ENCODE measurements at regions not wholly inside any gene's neighbourhood (a gene's known extent, or its start where the extent isn't known, plus 50 kb on each side); places are given as distances from the start of the nearest gene placed in this dataset.
"Not testable (repeated sequence)": the region's sequence is repeated elsewhere in the genome, so short reads cannot be mapped to it uniquely, and the experiment has no call there.

- peak; percentile 48 for DNase-seq (ENCODE audit: low spot score)
These were observed 151.6 kb upstream of the OR4E1 start for GRCh38 chr14:21825149-21825743.

GRCh38 chr14:21822109-21822508 is 148.5 kb upstream of the OR4E1 start:
- no peak for DNase-seq (ENCODE audit: low spot score)

- no peak for DNase-seq (ENCODE audit: low spot score)
These were observed 147.0 kb upstream of the OR4E1 start for GRCh38 chr14:21820631-21821030.

- not testable (repeated sequence) for DNase-seq (ENCODE audit: low spot score)
These were observed 146.3 kb upstream of the OR4E1 start for GRCh38 chr14:21819891-21820290.

- DNase-seq (ENCODE audit: low spot score), result not testable (repeated sequence)
These were observed 143.4 kb upstream of the OR4E1 start for GRCh38 chr14:21817010-21817409.

GRCh38 chr14:21807975-21808374 is 134.4 kb upstream of the OR4E1 start:
- no peak for DNase-seq (ENCODE audit: low spot score)

GRCh38 chr14:21804981-21805380 is 131.4 kb upstream of the OR4E1 start:
- DNase-seq (ENCODE audit: low spot score), result no peak

GRCh38 chr14:21802441-21802840 is 128.8 kb upstream of the OR4E1 start:
- DNase-seq (ENCODE audit: low spot score), result no peak

GRCh38 chr14:21796916-21797315 is 123.3 kb upstream of the OR4E1 start:
- DNase-seq (ENCODE audit: low spot score), result no peak

GRCh38 chr14:21795456-21795855 is 121.8 kb upstream of the OR4E1 start:
- peak; percentile 18 for DNase-seq (ENCODE audit: low spot score)

- no peak for DNase-seq (ENCODE audit: low spot score)
These were observed 118.1 kb upstream of the OR4E1 start for GRCh38 chr14:21791749-21792148.

GRCh38 chr14:21788687-21789086 is 115.1 kb upstream of the OR4E1 start:
- DNase-seq (ENCODE audit: low spot score), result not testable (repeated sequence)

GRCh38 chr14:21787242-21787641 is 113.6 kb upstream of the OR4E1 start:
- DNase-seq (ENCODE audit: low spot score), result not testable (repeated sequence)

- DNase-seq (ENCODE audit: low spot score), result no peak
These were observed 107.9 kb upstream of the OR4E1 start for GRCh38 chr14:21781543-21781942.

GRCh38 chr14:21780429-21781084 is 106.9 kb upstream of the OR4E1 start:
- DNase-seq (ENCODE audit: low spot score), result no peak

- no peak for DNase-seq (ENCODE audit: low spot score)
These were observed 98.1 kb upstream of the OR4E1 start for GRCh38 chr14:21771671-21772070.

- DNase-seq (ENCODE audit: low spot score), result no peak
These were observed 95.2 kb upstream of the OR4E1 start for GRCh38 chr14:21768875-21769257.

GRCh38 chr14:21768116-21768874 is 94.7 kb upstream of the OR4E1 start:
- DNase-seq (ENCODE audit: low spot score), result peak; percentile 50

GRCh38 chr14:21760360-21760759 is 86.7 kb upstream of the OR4E1 start:
- not testable (repeated sequence) for DNase-seq (ENCODE audit: low spot score)

GRCh38 chr14:21749306-21749868 is 75.8 kb upstream of the OR4E1 start:
- no peak for DNase-seq (ENCODE audit: low spot score)

- peak; percentile 36 for DNase-seq (ENCODE audit: low spot score)
These were observed 75.3 kb upstream of the OR4E1 start for GRCh38 chr14:21748869-21749303.

GRCh38 chr14:21735639-21736307 is 62.2 kb upstream of the OR4E1 start:
- DNase-seq (ENCODE audit: low spot score), result no peak

Data from COLO829 (cell line).